ENCODE measurements at regions not wholly inside any gene's neighbourhood (a gene's known extent, or its start where the extent isn't known, plus 50 kb on each side); places are given as distances from the start of the nearest gene placed in this dataset.

- H3K9ac ChIP-seq (ENCODE audit: low read length in 3 of 3) = no peak overlapping the region
- no peaks in the 10 kb centered on the region for H3K27me3 ChIP-seq (ENCODE audit: control insufficient read depth, insufficient read depth, low read length)
- TF ChIP-seq, protein P1, sequence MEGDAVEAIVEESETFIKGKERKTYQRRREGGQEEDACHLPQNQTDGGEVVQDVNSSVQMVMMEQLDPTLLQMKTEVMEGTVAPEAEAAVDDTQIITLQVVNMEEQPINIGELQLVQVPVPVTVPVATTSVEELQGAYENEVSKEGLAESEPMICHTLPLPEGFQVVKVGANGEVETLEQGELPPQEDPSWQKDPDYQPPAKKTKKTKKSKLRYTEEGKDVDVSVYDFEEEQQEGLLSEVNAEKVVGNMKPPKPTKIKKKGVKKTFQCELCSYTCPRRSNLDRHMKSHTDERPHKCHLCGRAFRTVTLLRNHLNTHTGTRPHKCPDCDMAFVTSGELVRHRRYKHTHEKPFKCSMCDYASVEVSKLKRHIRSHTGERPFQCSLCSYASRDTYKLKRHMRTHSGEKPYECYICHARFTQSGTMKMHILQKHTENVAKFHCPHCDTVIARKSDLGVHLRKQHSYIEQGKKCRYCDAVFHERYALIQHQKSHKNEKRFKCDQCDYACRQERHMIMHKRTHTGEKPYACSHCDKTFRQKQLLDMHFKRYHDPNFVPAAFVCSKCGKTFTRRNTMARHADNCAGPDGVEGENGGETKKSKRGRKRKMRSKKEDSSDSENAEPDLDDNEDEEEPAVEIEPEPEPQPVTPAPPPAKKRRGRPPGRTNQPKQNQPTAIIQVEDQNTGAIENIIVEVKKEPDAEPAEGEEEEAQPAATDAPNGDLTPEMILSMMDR (IDR thresholded peaks at IDR 0.05; ENCODE audit: borderline replicate concordance, extremely low read depth, insufficient read depth) = no peak
- H3K9me3 ChIP-seq (ENCODE audit: control insufficient read depth in 2 of 3, insufficient read depth in 1 of 3, low read length in 3 of 3) = no peaks in the 10 kb centered on the region
- intact Hi-C loops (cut with DNase I) = no loop called here
- DNase-seq (no peak), FAIRE-seq (no peak)
- no peak overlapping the region for H3K27ac ChIP-seq (ENCODE audit: low read depth in 2 of 2, low read length in 2 of 2)
- no peaks in the 10 kb centered on the region for H3K4me1 ChIP-seq (ENCODE audit: control insufficient read depth in 2 of 3, insufficient read depth in 2 of 3, low read depth in 1 of 3, low read length in 3 of 3)
- no peaks in the 10 kb centered on the region for H3K36me3 ChIP-seq (ENCODE audit: control insufficient read depth in 2 of 3, insufficient read depth in 3 of 3, low read length in 3 of 3)
- no peak overlapping the region for H3K4me3 ChIP-seq (ENCODE audit: low read length in 3 of 3)
Measured at GRCh38 chr13:83710133-83710515, 172.2 kb downstream of the SLITRK1 start.

DNA sequence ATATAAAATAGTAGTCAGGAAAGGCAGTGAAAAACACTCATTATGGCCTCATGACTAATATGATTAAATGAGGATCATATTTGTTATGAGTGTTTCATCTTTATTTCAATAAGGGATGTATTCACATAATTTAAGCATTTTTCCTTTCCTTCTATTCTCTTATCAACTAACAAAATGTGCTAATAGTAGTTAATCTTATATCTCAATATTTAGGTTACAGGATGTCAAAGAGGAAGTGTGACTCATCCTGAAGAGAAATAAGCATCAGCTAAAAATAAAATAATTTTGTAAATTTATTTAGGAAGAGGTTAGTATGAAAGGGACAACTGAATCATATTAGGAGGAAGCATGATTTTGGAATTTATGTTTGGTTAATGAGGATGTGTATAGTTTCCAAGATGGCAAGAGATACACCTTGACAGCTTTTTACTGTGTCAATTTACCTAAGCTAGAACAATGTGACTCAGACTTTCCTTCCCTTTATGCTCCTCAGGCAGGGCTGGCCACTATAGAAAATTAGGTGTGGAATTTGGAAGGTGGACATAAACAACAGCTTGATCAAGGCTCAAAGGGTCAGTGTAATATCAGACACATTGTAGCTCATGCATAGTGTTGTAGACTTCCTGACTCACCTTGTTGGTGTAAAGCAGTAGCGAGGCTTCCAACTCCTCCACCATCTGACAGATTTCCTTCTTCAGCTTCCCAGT lies 172.7 kb downstream of the SLITRK1 start:
- Histone ChIP-seq H3K9ac (ENCODE audit: low read length in 3 of 3) (no peak overlapping the region), H3K36me3 (ENCODE audit: control insufficient read depth in 2 of 3, insufficient read depth in 3 of 3, low read length in 3 of 3) (no peaks in the 10 kb centered on the region), H3K27ac (ENCODE audit: low read depth in 2 of 2, low read length in 2 of 2) (no peak overlapping the region), H3K27me3 (ENCODE audit: control insufficient read depth, insufficient read depth, low read length) (no peaks in the 10 kb centered on the region), H3K4me1 (ENCODE audit: control insufficient read depth in 2 of 3, insufficient read depth in 2 of 3, low read depth in 1 of 3, low read length in 3 of 3) (no peaks in the 10 kb centered on the region), H3K4me3 (ENCODE audit: low read length in 3 of 3) (no peak overlapping the region), H3K9me3 (ENCODE audit: control insufficient read depth in 2 of 3, insufficient read depth in 1 of 3, low read length in 3 of 3) (no peaks in the 10 kb centered on the region)
- FAIRE-seq (no peak), DNase-seq (no peak)
- TF ChIP-seq, protein P1 (IDR thresholded peaks at IDR 0.05; ENCODE audit: borderline replicate concordance, extremely low read depth, insufficient read depth) = no peak
- intact Hi-C loops (cut with DNase I) = no loop called here

- Histone ChIP-seq H3K4me1 (ENCODE audit: control insufficient read depth in 2 of 3, insufficient read depth in 2 of 3, low read depth in 1 of 3, low read length in 3 of 3) (no peaks in the 10 kb centered on the region), H3K36me3 (ENCODE audit: control insufficient read depth in 2 of 3, insufficient read depth in 3 of 3, low read length in 3 of 3) (no peaks in the 10 kb centered on the region), H3K9ac (ENCODE audit: low read length in 3 of 3) (no peak overlapping the region), H3K4me3 (ENCODE audit: low read length in 3 of 3) (no peak overlapping the region), H3K27ac (ENCODE audit: low read depth in 2 of 2, low read length in 2 of 2) (no peak overlapping the region), H3K9me3 (ENCODE audit: control insufficient read depth in 2 of 3, insufficient read depth in 1 of 3, low read length in 3 of 3) (no peaks in the 10 kb centered on the region), H3K27me3 (ENCODE audit: control insufficient read depth, insufficient read depth, low read length) (no peaks in the 10 kb centered on the region)
- intact Hi-C loops (cut with DNase I) = no loop called here
- FAIRE-seq (no peak), DNase-seq (no peak)
- TF ChIP-seq, protein P1 (IDR thresholded peaks at IDR 0.05; ENCODE audit: borderline replicate concordance, extremely low read depth, insufficient read depth) = no peak
Measured at GRCh38 chr13:83702021-83702420, 180.3 kb downstream of the SLITRK1 start.

- Histone ChIP-seq H3K27ac (ENCODE audit: low read depth in 2 of 2, low read length in 2 of 2) (no peak overlapping the region), H3K4me3 (ENCODE audit: low read length in 3 of 3) (no peak overlapping the region), H3K36me3 (ENCODE audit: control insufficient read depth in 2 of 3, insufficient read depth in 3 of 3, low read length in 3 of 3) (no peaks in the 10 kb centered on the region), H3K9ac (ENCODE audit: low read length in 3 of 3) (no peak overlapping the region), H3K27me3 (ENCODE audit: control insufficient read depth, insufficient read depth, low read length) (no peaks in the 10 kb centered on the region), H3K4me1 (ENCODE audit: control insufficient read depth in 2 of 3, insufficient read depth in 2 of 3, low read depth in 1 of 3, low read length in 3 of 3) (no peaks in the 10 kb centered on the region), H3K9me3 (ENCODE audit: control insufficient read depth in 2 of 3, insufficient read depth in 1 of 3, low read length in 3 of 3) (no peaks in the 10 kb centered on the region)
- no peak for FAIRE-seq
- TF ChIP-seq, protein P1 (IDR thresholded peaks at IDR 0.05; ENCODE audit: borderline replicate concordance, extremely low read depth, insufficient read depth) = no peak
- intact Hi-C loops (cut with DNase I) = no loop called here
- no peak for DNase-seq
Measured at GRCh38 chr13:83692800-83693199, 189.5 kb downstream of the SLITRK1 start.
